Hepatocyte (in vitro differentiated cells): ENCODE measurements at regions not wholly inside any gene's neighbourhood (a gene's known extent, or its start where the extent isn't known, plus 50 kb on each side); places are given as distances from the start of the nearest gene placed in this dataset.

Experiments
- CTCF ChIP-seq: fragments of 200-600 bp; sonication (generic); IDR thresholded peaks from 2 replicates; pipeline ENCODE4 v1.5.1; 2016; ENCODE audit warnings: antibody characterized with exemption, mild to moderate bottlenecking; ENCODE audit not compliant: poor library complexity
- EZH2 ChIP-seq: fragments of 200-600 bp; sonication (generic); IDR thresholded peaks from 2 replicates; pipeline ENCODE4 v1.6.1; 2016; ENCODE audit warnings: antibody characterized with exemption, mild to moderate bottlenecking, borderline replicate concordance

- TF ChIP-seq CTCF, result no peak
- TF ChIP-seq EZH2, result no peak
Measured at GRCh38 chr3:83226751-83227150, 1465.3 kb upstream of the GBE1 start.
